KOPT-K1 (cell line): ENCODE measurements at regions not wholly inside any gene's neighbourhood (a gene's known extent, or its start where the extent isn't known, plus 50 kb on each side); places are given as distances from the start of the nearest gene placed in this dataset.

Experiments
- H3K27ac ChIP-seq: fragments of 200-600 bp; sonication (generic); 2 replicates; pipeline ENCODE4 v1.5.1; 2016; ENCODE audit warnings: antibody characterized with exemption, mild to moderate bottlenecking, low read depth, low read length; ENCODE audit not compliant: poor library complexity, severe bottlenecking
- H3K36me3 ChIP-seq: fragments of 200-600 bp; sonication (generic); 2 replicates; pipeline ENCODE4 v1.5.1; 2017; ENCODE audit warnings: antibody characterized with exemption, mild to moderate bottlenecking, low read length, moderate library complexity; ENCODE audit not compliant: insufficient read depth
- H3K9me3 ChIP-seq: fragments of 200-600 bp; sonication (generic); 2 replicates; pipeline ENCODE4 v1.5.1; 2017; ENCODE audit warnings: antibody characterized with exemption, low read length, mild to moderate bottlenecking; ENCODE audit not compliant: insufficient read depth, poor library complexity, severe bottlenecking

DNA sequence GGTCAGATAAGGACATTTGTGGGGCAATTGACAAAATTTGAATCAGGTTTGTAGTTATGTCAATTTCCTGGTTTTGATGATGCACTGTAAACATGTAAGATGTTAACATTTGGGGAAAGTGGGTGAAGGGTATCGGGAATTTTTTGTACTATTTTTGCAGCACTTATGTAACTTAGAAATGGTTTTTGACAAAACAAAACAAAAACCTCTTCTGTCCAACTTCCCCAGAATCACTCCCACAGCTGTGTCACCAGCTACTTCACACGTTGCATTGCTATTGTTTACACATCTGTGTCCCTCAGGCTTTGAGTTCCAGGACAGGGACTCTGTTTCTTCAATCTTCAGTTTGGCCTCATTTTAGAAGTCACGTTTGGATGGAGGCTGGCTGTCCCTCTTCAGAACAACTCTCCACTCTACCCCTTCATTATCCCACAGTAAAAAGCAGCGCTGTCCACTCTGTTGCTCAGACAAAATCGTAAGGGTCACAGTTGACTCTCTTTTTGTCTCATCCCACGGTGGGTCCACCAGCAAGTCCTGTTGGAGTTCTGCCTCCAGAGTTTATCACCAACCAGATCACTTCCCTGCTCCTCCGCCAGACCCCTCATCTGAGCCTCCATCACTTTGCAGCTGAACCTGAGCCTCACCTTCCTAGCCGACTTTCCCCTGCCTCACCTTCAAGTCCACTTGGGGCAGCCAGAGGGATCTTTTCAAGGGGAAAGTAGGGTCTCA, 63.2 kb downstream of the NENF start:
- H3K9me3 ChIP-seq: no peaks in the 10 kb centered on the region
- H3K27ac ChIP-seq: no peak overlapping the region
- no peaks in the 10 kb centered on the region for H3K36me3 ChIP-seq

DNA sequence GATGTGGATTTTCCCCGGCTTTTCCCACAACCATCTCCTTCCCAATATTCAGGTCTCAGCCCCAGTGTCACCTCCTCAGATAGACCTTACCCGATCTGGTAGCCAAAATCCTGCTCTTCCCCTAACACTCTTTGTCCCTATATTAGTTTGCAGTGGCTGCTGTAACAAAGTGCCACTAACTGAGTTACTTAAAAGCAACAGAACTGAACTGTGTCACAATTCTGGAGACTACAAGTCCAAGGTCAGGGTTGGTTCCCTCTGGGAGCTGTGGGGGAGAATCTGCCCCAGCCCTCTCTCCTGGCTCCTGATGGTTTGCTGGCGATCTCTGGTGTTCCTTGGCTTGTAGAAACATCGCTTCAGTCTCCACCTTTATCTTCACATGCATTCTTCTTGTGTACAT, 64.0 kb downstream of the NENF start:
- H3K27ac ChIP-seq: no peak overlapping the region
- no peaks in the 10 kb centered on the region for H3K9me3 ChIP-seq
- H3K36me3 ChIP-seq: no peaks in the 10 kb centered on the region

DNA sequence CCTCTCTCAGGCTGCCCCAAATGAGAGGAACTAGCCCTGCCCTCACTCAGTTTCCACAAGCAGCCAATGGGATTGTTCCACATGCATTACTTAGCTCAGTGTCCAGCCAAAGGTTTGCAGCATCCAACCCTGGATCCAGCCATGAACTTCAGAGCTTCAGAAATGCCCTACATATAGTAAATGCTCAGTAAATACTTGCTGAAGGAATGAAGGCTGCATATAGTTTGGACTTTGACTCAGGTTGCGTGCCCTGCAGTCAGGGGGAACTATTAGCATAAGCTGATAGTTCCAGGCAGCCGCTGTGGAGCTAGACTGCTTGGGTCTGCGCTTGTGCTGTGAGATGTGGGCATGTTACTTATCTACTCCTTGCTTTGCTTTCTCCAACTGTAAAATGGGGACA, 64.8 kb downstream of the NENF start:
- H3K27ac ChIP-seq: no peak overlapping the region
- H3K36me3 ChIP-seq: no peaks in the 10 kb centered on the region
- H3K9me3 ChIP-seq: no peaks in the 10 kb centered on the region

DNA sequence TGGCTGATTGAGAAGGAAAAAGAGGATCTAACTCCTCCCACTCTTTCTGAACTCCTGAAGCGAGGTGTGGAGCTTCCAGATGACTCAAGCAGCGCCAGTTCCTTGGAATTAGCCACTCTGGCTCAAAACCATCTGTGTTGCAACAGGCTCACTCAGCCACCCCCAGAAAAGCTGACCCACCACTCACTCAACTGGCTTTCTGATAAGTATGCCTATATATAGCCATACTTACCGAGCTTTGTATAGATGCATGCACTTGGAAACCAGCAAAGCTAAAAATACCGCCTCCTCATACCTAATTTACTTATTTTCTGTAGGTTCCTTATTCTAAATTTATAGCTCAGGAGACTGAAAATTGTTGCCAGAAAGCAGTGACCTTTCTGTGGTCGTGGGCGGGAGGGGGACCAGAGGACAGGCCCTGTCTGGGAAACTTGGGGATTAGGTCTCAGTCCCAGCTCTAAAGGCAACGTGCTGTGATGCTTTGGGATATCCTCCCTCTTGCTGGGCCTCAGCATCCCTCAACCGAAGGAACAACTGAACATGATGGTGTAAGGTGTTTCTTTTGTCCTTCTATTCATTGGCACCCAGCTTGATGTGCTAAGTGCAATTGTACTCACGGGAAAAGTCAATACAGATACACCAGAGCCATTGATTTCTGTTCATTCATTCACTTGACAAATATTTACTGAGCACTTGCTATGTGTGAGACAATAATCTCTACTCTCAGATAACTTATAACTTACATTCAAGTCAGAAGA, 65.7 kb downstream of the NENF start:
- Histone ChIP-seq H3K27ac (no peak overlapping the region), H3K9me3 (no peaks in the 10 kb centered on the region), H3K36me3 (no peaks in the 10 kb centered on the region)

DNA sequence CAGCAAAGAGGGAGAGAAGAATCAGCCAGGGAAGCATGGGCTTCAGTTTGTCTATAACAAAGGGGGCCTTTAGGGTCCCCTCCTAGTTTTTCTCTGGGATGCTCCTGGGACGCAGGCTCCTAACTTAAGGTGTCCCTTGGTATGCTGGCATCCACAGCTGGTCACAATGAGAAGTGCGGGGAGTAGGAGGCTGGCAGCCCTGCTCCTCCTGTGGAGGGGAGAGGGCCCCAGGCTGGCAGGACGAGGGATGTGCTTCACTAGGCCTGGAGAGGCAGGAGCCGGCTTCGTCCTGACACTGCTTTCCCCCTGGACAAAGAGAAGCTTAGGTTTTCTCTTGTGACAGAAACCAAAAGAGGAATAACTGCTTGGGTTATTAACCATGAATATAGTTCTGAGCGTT, 67.6 kb downstream of the NENF start:
- Histone ChIP-seq H3K36me3 (no peaks in the 10 kb centered on the region), H3K27ac (no peak overlapping the region), H3K9me3 (no peaks in the 10 kb centered on the region)

DNA sequence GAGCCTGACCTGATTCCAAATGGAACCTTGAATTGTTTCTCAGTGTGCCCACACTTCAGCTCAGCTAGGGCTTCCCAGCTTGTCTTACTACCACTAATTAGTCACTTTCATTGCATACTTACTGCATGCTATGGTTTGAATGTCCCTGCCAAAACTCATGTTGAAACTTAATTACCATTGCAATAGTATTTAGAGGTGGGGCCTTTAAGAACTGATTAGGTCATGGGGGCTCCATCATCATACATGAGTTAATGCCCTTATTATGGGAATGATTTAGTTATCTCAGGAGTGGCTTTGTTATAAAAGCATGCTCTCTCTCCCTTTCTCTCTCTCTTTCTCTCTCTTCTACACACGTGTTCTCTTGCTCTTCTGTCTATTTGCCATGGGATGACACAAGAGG, 68.3 kb downstream of the NENF start:
- H3K36me3 ChIP-seq: no peaks in the 10 kb centered on the region
- H3K27ac ChIP-seq: no peak overlapping the region
- H3K9me3 ChIP-seq: no peaks in the 10 kb centered on the region

DNA sequence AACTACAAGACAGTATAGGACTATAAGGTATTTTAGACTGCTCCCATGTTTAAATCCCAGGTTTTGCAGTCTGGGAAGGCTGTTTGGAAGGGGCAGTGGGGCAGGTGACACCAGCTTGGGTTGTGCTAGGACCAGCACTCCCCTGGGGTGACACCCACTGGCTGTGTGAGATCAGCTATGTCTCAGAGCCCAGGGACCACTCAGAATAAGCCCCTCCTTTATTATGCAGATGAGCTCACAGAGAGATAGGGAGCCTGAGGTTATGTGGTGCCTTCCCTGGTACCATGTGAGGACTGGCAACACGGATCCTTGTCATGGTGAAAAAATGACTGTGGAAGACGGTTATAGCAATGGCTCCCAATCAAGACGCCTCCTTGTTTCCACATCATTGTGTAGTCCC, 71.0 kb downstream of the NENF start:
- Histone ChIP-seq H3K9me3 (no peaks in the 10 kb centered on the region), H3K27ac (no peak overlapping the region), H3K36me3 (no peaks in the 10 kb centered on the region)

DNA sequence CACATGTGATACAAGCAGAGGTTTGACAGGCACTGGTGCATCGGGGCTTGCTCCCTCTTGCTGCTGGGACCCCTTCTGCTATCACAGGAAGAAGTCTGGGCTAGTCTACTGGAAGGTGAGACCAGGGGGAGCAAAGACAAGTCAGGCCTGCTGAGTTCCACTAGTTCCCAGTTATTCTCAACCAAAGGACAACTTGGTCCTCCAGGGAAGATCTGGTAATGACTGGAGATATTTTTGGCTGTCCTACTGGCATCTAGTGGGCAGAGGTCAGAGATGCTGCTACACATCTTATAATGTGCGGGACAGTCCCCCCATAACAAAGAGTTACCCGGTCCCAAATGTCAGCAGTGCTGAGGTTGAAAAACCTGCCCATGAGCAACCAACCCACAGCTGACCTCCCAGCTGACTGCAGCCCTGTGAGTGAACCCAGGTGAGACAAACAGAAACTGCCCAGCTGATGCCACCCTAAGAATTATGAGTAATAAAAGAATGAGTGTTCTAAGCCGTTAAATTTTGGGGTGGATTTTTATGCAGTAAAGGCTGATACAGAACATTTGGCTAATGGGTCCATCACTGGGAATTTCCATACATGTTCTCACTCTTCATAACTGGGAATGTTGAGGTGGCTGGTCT, 71.6 kb downstream of the NENF start:
- H3K27ac ChIP-seq: no peak overlapping the region
- no peaks in the 10 kb centered on the region for H3K9me3 ChIP-seq

DNA sequence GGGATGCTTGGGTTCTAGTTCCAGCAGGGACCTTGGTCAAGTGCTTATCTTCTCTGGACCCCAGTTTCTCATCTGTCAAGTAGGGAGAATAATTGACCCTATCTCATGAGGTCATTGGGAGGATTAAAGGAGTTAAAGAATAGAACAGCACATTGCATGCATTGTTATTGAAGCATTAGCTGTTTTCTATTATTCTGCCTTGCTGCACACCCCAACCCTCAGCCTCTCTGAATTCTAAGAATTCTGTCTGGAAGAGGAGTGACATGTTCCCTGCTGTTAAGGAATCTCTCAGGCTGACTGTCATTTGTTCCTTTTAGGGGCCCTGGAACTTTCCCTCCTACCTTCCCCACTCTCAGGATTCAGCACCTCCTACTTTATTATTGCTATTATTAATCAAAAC, 73.9 kb downstream of the NENF start:
- Histone ChIP-seq H3K27ac (no peak overlapping the region), H3K36me3 (no peaks in the 10 kb centered on the region), H3K9me3 (no peaks in the 10 kb centered on the region)

More for the DNA sequence above, 71.6 kb downstream of the NENF start:
- no peaks in the 10 kb centered on the region for H3K36me3 ChIP-seq

DNA sequence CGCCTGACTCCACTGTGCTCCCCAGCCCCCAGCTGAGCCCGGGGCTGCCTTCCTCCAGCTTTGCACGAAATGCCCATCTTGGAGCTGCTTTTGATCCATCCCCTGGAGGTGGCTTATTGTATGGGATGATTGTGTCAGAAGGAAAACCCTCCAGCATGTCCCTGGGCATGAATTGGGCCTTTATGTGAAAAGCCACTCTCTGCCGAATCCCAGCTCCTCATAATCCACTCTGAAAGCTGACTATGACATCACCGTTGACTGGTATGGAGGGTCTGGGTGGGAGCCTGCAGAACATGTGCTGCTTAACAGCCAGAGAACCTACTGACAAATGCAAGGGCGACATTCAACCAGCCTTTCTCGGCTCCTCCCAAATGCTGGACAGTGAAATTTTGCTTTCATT, 74.6 kb downstream of the NENF start:
- Histone ChIP-seq H3K36me3 (no peaks in the 10 kb centered on the region), H3K9me3 (no peaks in the 10 kb centered on the region), H3K27ac (no peak overlapping the region)

DNA sequence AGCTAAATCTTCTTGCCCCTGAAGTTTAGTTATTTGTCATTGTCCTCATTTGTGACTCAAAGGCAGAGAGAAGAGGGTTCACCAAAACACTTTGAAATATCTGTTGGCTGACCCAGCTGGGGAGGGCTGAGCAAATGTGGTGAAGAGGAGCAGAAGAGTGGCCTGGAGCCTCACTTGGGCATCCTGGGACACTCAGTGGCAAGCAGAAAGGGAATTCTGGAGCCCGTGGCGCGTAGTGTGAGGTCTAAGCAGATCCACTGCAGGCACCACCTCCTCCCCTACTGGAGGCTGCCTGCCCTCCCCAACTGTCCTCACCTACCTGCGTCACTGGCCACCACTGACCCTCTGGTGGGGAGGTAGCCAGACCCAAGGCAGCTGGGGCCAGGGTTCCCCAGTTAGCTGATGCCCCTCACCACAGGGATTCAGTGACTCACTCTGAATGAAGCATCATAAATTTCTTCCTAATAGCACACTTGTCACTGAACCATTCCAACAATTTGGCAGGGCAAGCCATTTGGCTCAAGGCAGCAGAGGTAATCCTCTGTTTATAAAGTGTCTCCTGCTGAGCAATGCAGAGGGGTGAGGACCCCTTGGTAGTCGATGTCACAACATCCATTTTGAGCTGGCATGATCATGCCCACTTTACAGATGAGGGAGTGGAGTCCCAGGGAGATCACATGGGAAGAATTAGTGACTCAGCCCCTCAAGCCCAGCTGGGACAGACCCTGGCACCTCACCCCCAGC, 80.3 kb downstream of the NENF start:
- Histone ChIP-seq H3K36me3 (no peaks in the 10 kb centered on the region), H3K9me3 (no peaks in the 10 kb centered on the region), H3K27ac (no peak overlapping the region)

DNA sequence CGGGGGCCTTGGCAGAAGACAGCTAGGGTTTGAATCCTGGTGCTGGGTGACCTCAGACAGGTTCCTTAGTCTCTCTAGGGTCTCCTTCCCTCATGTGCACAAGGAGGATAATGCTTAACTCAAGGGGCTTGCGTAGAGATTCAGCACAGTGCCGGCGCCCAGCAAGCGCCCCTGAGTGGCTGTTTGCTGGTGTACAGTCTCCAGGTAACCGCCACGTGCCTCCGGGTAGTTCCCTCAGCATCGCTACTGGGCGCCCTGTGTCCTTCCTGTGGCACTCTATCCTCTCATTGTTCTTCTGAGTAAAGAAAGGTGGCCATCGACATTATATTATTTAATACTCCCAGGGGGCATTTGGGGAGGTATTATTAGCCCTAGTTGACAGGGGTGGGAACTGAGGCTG, 80.9 kb downstream of the NENF start:
- H3K36me3 ChIP-seq: no peaks in the 10 kb centered on the region
- H3K9me3 ChIP-seq: no peaks in the 10 kb centered on the region
- H3K27ac ChIP-seq: no peak overlapping the region

DNA sequence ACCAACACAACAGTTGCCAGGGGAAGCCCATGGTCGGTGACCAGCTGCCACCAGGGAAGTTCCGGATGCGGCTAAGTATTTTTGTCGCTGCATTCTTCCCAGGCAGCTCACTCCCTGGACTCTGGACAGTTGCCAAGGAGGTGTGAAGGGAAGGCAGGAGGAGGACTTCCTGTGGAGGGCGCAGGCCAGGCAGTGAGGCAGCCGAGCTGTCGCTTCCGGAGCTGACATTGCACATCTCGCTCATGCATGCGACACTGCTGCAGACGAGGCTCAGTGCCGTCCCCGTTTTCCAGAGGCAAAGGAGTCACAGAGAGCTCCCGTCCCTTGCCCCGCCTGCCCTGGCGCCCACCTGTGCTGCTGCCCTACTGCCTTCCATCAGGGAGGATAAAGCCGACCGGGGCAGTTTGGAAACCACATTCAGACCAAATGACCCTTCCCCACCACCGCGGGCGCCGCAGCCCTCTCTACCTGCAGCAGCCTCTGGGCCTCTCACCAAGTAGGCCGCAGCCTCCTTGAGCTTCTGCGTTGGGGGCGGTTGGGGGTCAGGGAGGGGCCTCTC, 81.4 kb downstream of the NENF start:
- Histone ChIP-seq H3K27ac (no peak overlapping the region), H3K9me3 (no peaks in the 10 kb centered on the region), H3K36me3 (no peaks in the 10 kb centered on the region)

DNA sequence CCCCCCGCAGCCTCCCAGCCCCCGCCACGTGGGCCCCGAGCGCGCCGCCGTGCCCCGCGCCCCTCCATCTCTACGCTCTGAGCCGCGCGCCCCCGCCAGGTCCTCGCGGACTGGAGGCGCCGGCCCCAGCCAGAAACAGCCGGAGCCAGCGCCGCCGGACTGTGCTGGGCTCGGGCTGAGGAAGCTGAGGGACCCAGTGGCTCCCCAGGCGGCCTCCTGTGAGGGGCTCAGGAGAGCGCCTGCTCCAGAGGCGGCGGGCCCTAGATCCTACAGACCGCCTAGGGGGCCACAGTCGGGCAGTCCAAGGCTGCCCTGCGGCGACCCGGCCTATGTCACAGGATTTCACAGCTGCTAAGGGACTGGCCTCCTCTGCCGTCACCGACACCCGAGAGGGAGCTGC, 82.1 kb downstream of the NENF start:
- no peaks in the 10 kb centered on the region for H3K9me3 ChIP-seq

DNA sequence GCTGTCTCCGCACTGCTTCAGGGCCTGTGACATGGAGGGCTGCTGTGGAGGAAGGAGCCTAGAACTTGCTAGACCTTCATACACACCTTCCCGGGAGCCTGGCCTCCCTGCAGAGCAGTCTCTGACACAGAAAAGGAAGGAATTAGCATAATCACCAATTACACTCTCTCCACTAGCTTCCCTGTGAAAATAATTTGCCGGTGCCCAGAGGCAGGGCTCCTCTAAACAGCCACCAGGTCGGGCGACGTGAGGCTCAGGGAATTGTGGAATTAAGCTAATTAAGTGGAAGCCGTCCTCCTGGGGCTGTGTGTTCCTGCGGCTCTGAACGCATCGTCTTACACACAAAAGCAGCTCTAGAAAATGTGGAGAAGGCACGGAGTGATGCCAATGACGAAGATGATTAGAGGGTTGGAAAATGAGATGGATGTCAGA, 82.6 kb downstream of the NENF start:
- H3K36me3 ChIP-seq: no peaks in the 10 kb centered on the region
- no peaks in the 10 kb centered on the region for H3K9me3 ChIP-seq
- no peak overlapping the region for H3K27ac ChIP-seq

More for the DNA sequence above, 82.1 kb downstream of the NENF start:
- Histone ChIP-seq H3K27ac (no peak overlapping the region), H3K36me3 (no peaks in the 10 kb centered on the region)
